UCSD-AML1 (cell line): ENCODE measurements at regions not wholly inside any gene's neighbourhood (a gene's known extent, or its start where the extent isn't known, plus 50 kb on each side); places are given as distances from the start of the nearest gene placed in this dataset.
"Not testable (repeated sequence)": the region's sequence is repeated elsewhere in the genome, so short reads cannot be mapped to it uniquely, and the experiment has no call there.

ENCODE experiments used
- DNase-seq: peaks from one replicate; lab custom pipeline; 2025; ENCODE audit not compliant: unreplicated experiment; lab: John Stamatoyannopoulos, UW

GRCh38 chr5:100641833-100642232, 106.7 kb downstream of the FAM174A start:
- peak; percentile 6 for DNase-seq

- no peak for DNase-seq
Observed at GRCh38 chr5:100643473-100643872, 108.3 kb downstream of the FAM174A start.

- no peak for DNase-seq
Observed at GRCh38 chr5:100644185-100644584, 109.0 kb downstream of the FAM174A start.

GRCh38 chr5:100644776-100645175, 109.6 kb downstream of the FAM174A start:
- DNase-seq = no peak

- DNase-seq = no peak
Observed at GRCh38 chr5:100646011-100646410, 110.8 kb downstream of the FAM174A start.

- DNase-seq = no peak
Observed at GRCh38 chr5:100646691-100647090, 111.5 kb downstream of the FAM174A start.

DNA sequence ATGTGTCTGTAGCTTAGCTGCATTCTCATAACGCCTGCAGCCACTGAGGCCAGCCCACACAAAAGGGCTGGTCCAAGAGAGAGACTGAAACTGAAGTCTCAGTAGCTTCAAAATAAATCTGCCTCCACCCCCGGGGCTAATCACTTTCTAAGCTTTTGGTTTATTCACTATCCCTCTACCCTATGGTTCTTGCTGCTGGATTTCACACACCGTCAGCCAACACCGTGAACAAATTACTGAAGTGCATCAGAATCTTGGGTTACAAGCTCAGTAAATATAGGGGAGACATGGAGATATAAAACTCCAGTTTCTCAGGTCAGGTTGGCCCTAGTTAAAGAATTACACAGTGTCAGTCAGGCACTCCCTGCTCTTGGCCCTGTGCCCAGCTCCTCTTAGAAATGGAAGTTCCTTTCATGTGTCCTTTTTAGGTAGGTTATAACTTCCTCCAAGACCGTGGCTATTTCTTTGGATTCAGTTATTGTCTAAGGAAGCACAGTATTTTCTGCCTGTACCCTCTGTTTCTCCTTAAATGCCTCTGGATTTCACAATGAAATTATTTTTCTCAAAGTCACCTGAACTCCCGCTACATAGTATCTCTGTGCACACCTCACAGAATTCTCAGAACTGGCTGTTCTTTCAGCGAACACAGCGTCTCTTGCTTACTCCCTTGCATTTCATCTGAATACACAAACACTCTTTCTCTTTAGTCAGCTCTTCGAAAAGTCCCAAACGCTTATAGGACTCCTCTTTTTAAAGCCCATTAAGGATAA, 112.5 kb downstream of the FAM174A start:
- peak; percentile 17 for DNase-seq

GRCh38 chr5:100654895-100655294, 119.7 kb downstream of the FAM174A start:
- no peak for DNase-seq

DNA sequence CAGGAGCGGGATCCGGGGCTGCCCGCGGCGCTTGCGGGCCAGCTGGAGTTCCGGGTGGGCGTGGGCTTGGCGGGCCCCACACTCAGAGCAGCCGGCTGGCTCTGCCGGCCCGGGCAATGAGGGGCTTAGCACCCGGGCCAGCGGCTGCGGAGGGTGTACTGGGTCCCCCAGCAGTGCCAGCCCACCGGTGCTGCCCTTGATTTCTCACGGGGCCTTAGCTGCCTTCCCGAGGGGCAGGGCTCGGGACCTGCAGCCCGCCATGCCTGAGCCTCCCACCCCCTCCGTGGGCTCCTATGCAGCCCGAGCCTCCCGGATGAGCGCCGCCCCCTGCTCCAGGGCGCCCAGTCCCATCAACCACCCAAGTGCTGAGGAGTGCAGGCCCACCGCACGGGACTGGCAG, 121.6 kb downstream of the FAM174A start:
- DNase-seq = not testable (repeated sequence)

GRCh38 chr5:100659080-100659795, 124.1 kb downstream of the FAM174A start:
- no peak for DNase-seq

- no peak for DNase-seq
Observed at GRCh38 chr5:100664140-100664539, 129.0 kb downstream of the FAM174A start.

GRCh38 chr5:100667161-100667630, 132.0 kb downstream of the FAM174A start:
- DNase-seq = peak; percentile 10

DNA sequence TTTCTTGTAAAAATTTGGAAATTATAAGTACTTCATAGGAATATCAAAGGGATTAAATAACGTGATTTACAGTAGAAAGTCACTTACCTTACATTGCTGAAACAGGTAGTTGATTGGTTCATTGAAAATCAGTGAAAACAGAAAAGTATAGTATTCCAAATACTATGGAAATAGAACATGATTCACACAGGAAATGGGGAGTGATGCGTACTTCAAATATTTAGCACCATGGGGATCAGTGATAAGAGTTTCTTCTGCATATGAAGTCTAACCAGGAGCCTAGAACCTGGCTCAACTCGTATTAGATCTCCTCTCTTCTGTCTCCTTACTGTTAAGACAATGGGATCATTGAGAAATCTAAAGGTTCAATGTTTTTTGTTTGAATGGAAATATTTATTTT, 133.3 kb downstream of the FAM174A start:
- DNase-seq = no peak

DNA sequence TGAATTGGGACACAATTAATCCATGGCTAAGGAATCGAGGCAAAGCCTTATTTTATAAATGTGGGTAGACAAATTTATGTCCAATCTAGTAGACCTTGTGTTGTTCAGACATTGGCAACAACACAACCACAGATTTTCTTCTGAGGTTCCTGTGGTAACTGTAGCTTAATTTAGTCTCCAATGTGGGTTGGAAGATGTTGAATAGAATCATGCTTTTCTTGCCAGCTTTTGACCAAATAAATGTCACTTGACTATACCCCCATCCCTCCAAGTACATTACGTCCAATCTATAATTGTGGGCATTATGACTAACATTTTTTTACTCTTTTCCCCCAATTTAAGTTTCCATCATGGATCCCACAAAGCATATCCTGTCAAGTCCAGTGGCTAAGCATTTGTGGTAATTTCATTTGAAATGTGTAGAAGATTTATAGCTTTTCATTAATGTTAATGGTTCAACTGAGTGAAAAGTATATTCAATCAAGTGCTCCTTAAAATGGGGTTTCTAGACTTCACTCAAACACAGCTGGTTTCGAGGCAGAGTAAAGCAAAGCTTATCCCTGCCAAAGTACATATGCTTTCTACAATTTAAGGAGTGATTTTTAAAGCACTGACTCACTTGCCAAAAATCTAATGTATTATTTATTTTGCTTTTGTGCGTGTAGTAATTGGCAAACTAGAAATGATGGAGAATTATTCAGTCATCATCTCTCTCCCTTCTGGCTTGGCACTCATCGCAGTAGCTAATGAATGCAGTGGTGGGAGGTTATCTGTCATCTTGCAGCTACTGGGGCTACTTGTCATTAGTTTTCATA, 141.8 kb downstream of the FAM174A start:
- DNase-seq = no peak

GRCh38 chr5:100682625-100683024, 147.5 kb downstream of the FAM174A start:
- no peak for DNase-seq

- DNase-seq = no peak
Observed at GRCh38 chr5:100683881-100684280, 148.7 kb downstream of the FAM174A start.

- not testable (repeated sequence) for DNase-seq
Observed at GRCh38 chr5:100685122-100685521, 149.9 kb downstream of the FAM174A start.

DNA sequence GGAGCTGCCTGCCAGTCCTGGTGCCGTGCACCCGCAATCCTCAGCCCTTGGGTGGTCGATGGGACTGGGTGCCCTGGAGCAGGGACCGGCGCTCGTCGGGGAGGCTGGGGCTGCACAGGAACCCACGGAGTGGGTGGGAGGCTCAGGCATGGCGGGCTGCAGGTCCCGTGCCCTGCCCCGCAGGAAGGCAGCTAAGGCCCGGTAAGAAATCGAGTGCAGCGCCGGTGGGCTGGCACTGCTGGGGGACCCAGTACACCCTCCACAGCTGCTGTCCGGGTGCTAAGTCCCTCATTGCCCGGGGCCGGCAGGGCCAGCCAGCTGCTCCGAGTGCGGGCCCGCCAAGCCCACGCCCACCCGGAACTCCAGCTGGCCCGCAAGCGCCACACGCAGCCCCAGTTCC, 153.7 kb downstream of the FAM174A start:
- DNase-seq = not testable (repeated sequence)

DNA sequence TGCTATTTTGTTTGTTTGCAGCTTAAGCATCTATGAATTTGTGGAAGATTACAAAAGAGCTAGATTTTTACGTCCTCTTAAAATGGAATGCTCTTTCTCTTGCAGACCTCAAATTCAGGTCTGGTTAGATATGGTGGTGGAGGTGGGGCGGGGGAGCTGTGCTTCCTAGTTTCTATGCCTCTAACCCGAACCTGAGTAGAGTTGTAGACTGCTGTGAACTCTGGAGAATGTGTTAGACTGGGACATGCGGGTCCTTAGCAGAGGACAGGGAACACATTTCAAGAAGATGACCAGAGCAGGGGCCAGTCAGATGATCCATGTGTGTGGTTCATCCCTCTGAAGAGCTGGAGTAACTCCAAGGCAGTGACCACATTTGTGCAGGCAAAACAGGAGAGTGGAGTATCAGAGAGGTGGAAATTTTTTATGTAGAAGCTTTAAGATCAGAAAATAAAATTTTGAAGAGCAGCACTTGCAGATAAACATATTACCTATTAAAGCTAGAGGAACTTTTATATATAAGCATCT, 154.9 kb downstream of the FAM174A start:
- no peak for DNase-seq

- DNase-seq = no peak
Observed at GRCh38 chr5:100691085-100691484, 155.9 kb downstream of the FAM174A start.

- DNase-seq = no peak
Observed at GRCh38 chr5:100691548-100691947, 156.4 kb downstream of the FAM174A start.
